ENCODE measurements at regions not wholly inside any gene's neighbourhood (a gene's known extent, or its start where the extent isn't known, plus 50 kb on each side); places are given as distances from the start of the nearest gene placed in this dataset.
"Not testable (repeated sequence)": the region's sequence is repeated elsewhere in the genome, so short reads cannot be mapped to it uniquely, and the experiment has no call there.

DNA sequence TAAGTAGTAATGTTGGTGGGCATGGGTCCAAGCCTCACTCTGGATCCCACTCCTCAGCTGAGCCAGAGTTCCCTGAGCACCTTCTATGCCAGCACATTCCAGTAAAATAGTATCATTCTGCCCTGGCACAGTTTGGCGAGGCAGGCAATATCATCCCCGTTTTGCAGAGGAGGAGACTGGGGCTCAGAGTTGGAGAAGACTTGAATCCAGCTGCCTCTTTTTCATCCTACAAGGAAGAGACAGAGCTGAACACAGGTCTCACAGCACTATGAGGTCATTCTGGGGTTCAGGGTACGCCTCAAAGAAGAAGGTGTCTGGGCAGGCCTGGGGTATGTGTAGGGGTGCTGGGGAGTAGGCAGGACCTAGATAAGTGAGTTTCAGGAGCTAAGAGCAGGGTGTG, 103.9 kb upstream of the STX18 start (continued):
- TF ChIP-seq ZNF16 (tag by site-specific recombination; IDR thresholded peaks at IDR 0.05; ENCODE audit: low read depth) (no peak), ZNF302 (tag by site-specific recombination; IDR thresholded peaks at IDR 0.05; ENCODE audit: low read depth) (no peak), ZNF660 (tag by site-specific recombination; IDR thresholded peaks at IDR 0.05) (no peak)
- TF ChIP-seq, protein P1, sequence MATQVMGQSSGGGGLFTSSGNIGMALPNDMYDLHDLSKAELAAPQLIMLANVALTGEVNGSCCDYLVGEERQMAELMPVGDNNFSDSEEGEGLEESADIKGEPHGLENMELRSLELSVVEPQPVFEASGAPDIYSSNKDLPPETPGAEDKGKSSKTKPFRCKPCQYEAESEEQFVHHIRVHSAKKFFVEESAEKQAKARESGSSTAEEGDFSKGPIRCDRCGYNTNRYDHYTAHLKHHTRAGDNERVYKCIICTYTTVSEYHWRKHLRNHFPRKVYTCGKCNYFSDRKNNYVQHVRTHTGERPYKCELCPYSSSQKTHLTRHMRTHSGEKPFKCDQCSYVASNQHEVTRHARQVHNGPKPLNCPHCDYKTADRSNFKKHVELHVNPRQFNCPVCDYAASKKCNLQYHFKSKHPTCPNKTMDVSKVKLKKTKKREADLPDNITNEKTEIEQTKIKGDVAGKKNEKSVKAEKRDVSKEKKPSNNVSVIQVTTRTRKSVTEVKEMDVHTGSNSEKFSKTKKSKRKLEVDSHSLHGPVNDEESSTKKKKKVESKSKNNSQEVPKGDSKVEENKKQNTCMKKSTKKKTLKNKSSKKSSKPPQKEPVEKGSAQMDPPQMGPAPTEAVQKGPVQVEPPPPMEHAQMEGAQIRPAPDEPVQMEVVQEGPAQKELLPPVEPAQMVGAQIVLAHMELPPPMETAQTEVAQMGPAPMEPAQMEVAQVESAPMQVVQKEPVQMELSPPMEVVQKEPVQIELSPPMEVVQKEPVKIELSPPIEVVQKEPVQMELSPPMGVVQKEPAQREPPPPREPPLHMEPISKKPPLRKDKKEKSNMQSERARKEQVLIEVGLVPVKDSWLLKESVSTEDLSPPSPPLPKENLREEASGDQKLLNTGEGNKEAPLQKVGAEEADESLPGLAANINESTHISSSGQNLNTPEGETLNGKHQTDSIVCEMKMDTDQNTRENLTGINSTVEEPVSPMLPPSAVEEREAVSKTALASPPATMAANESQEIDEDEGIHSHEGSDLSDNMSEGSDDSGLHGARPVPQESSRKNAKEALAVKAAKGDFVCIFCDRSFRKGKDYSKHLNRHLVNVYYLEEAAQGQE (tag by site-specific recombination; IDR thresholded peaks at IDR 0.05), result no peak

DNA sequence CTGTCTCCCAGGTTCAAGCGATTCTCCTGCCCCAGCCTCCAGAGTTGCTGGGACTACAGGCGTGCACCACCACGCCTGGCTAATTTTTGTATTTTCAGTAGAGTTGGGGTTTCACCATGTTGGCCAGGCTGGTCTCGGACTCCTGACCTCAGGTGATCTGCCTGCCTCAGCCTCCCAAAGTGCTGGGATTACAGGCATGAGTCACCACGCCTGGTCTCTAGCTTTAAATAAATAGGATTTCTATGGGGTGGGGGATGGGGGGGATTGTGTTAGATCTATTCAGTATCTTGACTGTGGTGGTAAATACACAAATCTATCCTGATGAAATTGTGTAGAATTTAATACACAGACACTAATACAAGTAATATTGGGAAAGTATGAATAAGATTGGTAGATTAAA, 102.4 kb upstream of the STX18 start:
- H3K36me3 ChIP-seq (ENCODE audit: control insufficient read depth in 2 of 2, insufficient read depth in 1 of 2, low read length in 2 of 2); CTCF ChIA-PET; POLR2A ChIA-PET; H3K9me3 ChIP-seq (ENCODE audit: control insufficient read depth, insufficient read depth, low read depth, low read length); H3K4me3 ChIP-seq (ENCODE audit: low read depth, low read length); H3K4me1 ChIP-seq (ENCODE audit: control insufficient read depth, insufficient read depth, low read length); H3K27ac ChIP-seq (ENCODE audit: extremely low read depth, low read depth, low read length): not testable (repeated sequence)

DNA sequence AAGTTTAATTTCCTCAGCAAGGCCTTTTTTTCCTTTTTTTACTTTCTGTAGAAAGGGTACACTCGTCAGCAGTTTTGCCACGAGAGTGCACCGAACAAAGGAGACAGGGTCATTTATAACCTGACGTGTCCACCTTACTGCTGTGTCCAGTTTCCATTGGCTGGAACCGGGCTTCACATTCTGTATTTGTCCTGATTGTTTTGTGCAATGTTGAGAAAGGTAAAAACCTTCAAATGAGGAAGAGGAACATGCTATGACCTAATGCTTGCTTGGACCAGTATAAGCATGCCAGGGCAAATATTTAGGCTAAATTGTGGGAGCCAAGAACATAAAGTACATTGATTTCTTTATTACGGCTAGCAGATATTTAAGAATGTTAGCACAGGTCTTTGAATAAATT, 101.9 kb upstream of the STX18 start:
- H3K36me3 ChIP-seq (ENCODE audit: control insufficient read depth in 2 of 2, insufficient read depth in 1 of 2, low read length in 2 of 2); H3K27ac ChIP-seq (ENCODE audit: extremely low read depth, low read depth, low read length); POLR2A ChIA-PET; H3K9me3 ChIP-seq (ENCODE audit: control insufficient read depth, insufficient read depth, low read depth, low read length); H3K4me3 ChIP-seq (ENCODE audit: low read depth, low read length); H3K4me1 ChIP-seq (ENCODE audit: control insufficient read depth, insufficient read depth, low read length): not testable (repeated sequence)
- CTCF ChIA-PET, result interaction anchor here (0.7 kb wide), 1 partner anchor 231 kb away, joined by 3 read pairs; no protein-coding TSS in a partner anchor

DNA sequence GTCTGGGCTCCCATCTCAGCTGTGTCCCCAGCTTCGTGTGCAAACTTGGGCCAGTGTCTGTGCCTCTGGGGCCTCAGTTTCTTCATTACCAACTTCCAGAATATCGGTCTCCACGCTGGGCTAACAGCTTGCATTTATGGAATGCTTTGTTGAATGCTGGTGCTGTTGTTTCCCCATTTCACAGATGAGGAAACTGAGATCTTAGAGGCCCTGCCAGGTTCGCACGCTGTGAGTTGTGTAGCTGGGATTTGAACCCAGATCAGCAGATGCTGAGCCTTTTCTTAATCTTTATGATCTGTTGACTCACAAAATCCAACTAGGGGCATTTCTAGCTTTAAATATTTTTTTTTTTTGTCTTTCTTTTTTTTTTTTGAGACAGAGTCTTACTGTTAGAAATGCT, 101.5 kb upstream of the STX18 start:
- no peaks in the 10 kb centered on the region for H3K9me3 ChIP-seq (ENCODE audit: control insufficient read depth, insufficient read depth, low read depth, low read length)
- H3K4me1 ChIP-seq (ENCODE audit: control insufficient read depth, insufficient read depth, low read length), result no peaks in the 10 kb centered on the region
- H3K27ac ChIP-seq (ENCODE audit: extremely low read depth, low read depth, low read length), result no peak overlapping the region
- CTCF ChIA-PET, result interaction anchor here (0.7 kb wide), 1 partner anchor 231 kb away, joined by 3 read pairs; no protein-coding TSS in a partner anchor
- H3K36me3 ChIP-seq (ENCODE audit: control insufficient read depth in 2 of 2, insufficient read depth in 1 of 2, low read length in 2 of 2), result no peaks in the 10 kb centered on the region
- no peak overlapping the region for H3K4me3 ChIP-seq (ENCODE audit: low read depth, low read length)
- POLR2A ChIA-PET, result no interaction called here
- TF ChIP-seq ZFP41 (tag by site-specific recombination; IDR thresholded peaks at IDR 0.05; ENCODE audit: borderline replicate concordance), result no peak
- no peak for TF ChIP-seq ZNF274 (IDR thresholded peaks at IDR 0.05; ENCODE audit: low read length)
- no peak for TF ChIP-seq ZNF274 (tag by site-specific recombination; IDR thresholded peaks at IDR 0.05; ENCODE audit: borderline replicate concordance)
- no peak for TF ChIP-seq ZNF354C (tag by site-specific recombination; IDR thresholded peaks at IDR 0.05; ENCODE audit: borderline replicate concordance, low read depth)
- no peak for TF ChIP-seq ZNF830 (tag by site-specific recombination; IDR thresholded peaks at IDR 0.05; ENCODE audit: low read depth)
- no peak for TF ChIP-seq REPIN1 (tag by site-specific recombination; IDR thresholded peaks at IDR 0.05; ENCODE audit: low read depth)
- no peak for TF ChIP-seq ZNF792 (tag by site-specific recombination; IDR thresholded peaks at IDR 0.05)
- no peak for TF ChIP-seq EGR2 (tag by site-specific recombination; IDR thresholded peaks at IDR 0.05; ENCODE audit: low read depth)
- no peak for TF ChIP-seq ZNF521 (tag by site-specific recombination; IDR thresholded peaks at IDR 0.05)
- TF ChIP-seq OVOL3 (tag by site-specific recombination; IDR thresholded peaks at IDR 0.05), result no peak
- TF ChIP-seq, protein P2, sequence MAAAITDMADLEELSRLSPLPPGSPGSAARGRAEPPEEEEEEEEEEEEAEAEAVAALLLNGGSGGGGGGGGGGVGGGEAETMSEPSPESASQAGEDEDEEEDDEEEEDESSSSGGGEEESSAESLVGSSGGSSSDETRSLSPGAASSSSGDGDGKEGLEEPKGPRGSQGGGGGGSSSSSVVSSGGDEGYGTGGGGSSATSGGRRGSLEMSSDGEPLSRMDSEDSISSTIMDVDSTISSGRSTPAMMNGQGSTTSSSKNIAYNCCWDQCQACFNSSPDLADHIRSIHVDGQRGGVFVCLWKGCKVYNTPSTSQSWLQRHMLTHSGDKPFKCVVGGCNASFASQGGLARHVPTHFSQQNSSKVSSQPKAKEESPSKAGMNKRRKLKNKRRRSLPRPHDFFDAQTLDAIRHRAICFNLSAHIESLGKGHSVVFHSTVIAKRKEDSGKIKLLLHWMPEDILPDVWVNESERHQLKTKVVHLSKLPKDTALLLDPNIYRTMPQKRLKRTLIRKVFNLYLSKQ (tag by site-specific recombination; IDR thresholded peaks at IDR 0.05; ENCODE audit: borderline replicate concordance), result no peak
- no peak for TF ChIP-seq ZBTB7A (tag by site-specific recombination; IDR thresholded peaks at IDR 0.05; ENCODE audit: low read depth)
- no peak for TF ChIP-seq ZNF114 (tag by site-specific recombination; IDR thresholded peaks at IDR 0.05)

Measured in HEK293 (cell line).